SK-N-MC (cell line): ENCODE measurements at regions not wholly inside any gene's neighbourhood (a gene's known extent, or its start where the extent isn't known, plus 50 kb on each side); places are given as distances from the start of the nearest gene placed in this dataset.
"Not testable (repeated sequence)": the region's sequence is repeated elsewhere in the genome, so short reads cannot be mapped to it uniquely, and the experiment has no call there.

Source experiments
- EZH2 ChIP-seq: fragments of 200-600 bp; sonication (generic); IDR thresholded peaks from one replicate; pipeline ENCODE4 v1.6.1; 2017; ENCODE audit warnings: antibody characterized with exemption
- POLR2AphosphoS5 ChIP-seq: IDR thresholded peaks from 2 replicates; pipeline ENCODE4 v1.6.1; 2012; ENCODE audit warnings: mild to moderate bottlenecking, low read depth, low read length, borderline replicate concordance

DNA sequence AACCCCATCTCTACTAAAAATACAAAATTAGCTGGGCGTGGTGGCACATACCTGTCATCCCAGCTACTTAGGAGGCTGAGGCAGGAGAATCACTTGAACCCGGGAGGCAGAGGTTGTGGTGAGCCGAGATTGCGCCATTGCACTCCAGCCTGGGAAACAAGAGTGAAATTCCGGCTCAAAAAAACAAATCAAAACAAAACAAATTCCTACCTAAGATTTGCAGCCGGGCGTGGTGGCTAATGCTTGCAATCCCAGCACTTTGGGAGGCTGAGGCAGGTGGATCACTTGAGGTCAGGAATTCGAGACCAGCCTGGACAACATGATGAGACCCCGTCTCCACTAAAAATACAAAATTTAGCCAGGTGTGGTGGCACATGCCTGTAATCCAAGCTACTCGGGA is 89.6 kb upstream of the SHOX start:
- TF ChIP-seq POLR2AphosphoS5, EZH2: not testable (repeated sequence)
